ENCODE measurements at regions not wholly inside any gene's neighbourhood (a gene's known extent, or its start where the extent isn't known, plus 50 kb on each side); places are given as distances from the start of the nearest gene placed in this dataset.

- TF ChIP-seq CTCF (IDR thresholded peaks at IDR 0.05) (no peak), POLR2A (IDR thresholded peaks at IDR 0.05) (no peak), EP300 (IDR thresholded peaks at IDR 0.05) (no peak), POLR2AphosphoS5 (IDR thresholded peaks at IDR 0.05) (no peak)
These were observed 79.4 kb downstream of the MARCHF4 start for GRCh38 chr2:216292886-216293301.
